ENCODE measurements at regions not wholly inside any gene's neighbourhood (a gene's known extent, or its start where the extent isn't known, plus 50 kb on each side); places are given as distances from the start of the nearest gene placed in this dataset.

DNA sequence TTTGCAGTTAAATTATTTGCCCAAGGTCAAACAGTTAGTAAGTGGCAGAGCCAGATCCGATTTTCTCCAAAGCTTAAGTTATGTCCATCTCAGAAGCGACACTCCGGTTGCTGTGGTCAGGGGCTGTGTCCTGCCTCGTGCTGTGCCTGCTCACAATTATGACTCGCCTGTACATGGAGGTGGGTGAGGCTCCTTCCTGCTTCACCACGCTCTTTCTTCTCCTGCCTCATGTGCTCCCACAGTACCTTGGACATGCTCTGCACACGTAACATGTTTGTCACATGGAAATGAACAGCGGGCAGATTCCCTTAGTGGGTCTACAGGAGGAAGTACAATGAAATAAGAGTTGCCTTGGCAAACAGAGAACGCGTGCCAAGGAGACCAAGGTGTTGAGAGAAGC, 62.2 kb upstream of the CCND2 start:
- Histone ChIP-seq H3K4me3 (no peak overlapping the region), H3K4me1 (no peaks in the 10 kb centered on the region), H3K9me3 (no peaks in the 10 kb centered on the region), H3K4me2 (no peak overlapping the region), H3K27ac (no peak overlapping the region)
- no peak for ATAC-seq
- no peak for FAIRE-seq
- WGBS (ENCODE audit: missing lambda C conversion rate), result 17% methylated on average over 10 of the region's 10 CpGs
- CTCF ChIA-PET, result no interaction called here
- no peak for DNase-seq (ENCODE audit: low read depth in 1 of 2, low spot score in 1 of 2)
- TF ChIP-seq RARB (CRISPR knock-in tag; IDR thresholded peaks at IDR 0.05), result no peak
- TF ChIP-seq, protein P1, sequence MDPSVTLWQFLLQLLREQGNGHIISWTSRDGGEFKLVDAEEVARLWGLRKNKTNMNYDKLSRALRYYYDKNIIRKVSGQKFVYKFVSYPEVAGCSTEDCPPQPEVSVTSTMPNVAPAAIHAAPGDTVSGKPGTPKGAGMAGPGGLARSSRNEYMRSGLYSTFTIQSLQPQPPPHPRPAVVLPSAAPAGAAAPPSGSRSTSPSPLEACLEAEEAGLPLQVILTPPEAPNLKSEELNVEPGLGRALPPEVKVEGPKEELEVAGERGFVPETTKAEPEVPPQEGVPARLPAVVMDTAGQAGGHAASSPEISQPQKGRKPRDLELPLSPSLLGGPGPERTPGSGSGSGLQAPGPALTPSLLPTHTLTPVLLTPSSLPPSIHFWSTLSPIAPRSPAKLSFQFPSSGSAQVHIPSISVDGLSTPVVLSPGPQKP (IDR thresholded peaks at IDR 0.05; ENCODE audit: low read depth, low read length), result no peak
- no peak for TF ChIP-seq RFX5 (IDR thresholded peaks at IDR 0.05)
- TF ChIP-seq HDAC2 (IDR thresholded peaks at IDR 0.05), result no peak
- POLR2A ChIA-PET, result no interaction called here

DNA sequence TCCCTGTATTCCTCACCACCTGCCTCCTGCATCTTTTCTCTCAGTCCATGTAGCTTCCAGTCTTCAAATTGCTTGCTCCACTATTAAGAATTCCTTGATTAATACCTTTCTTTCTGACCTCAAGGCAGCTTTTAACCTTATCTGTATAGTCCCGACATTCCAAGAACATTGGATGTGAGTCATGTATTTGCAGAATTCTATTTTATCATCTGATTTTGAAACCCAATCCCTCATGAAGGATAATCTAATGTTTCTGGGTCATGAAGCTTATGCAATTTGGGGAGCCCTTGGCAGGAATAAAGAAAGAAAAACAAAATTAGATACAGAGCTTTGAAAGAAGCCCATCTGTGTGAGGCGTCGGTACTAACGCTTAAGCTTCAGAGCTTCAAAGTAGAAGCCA, 63.4 kb upstream of the CCND2 start:
- no peak for ATAC-seq
- CTCF ChIA-PET, result interaction anchor here (0.6 to 1.5 kb wide), 2 partner anchors 102 to 460 kb away, joined by 3 read pairs; no protein-coding TSS in a partner anchor
- H3K27ac ChIP-seq, result no peak overlapping the region
- no peak overlapping the region for H3K4me3 ChIP-seq
- H3K9me3 ChIP-seq, result no peaks in the 10 kb centered on the region
- no peaks in the 10 kb centered on the region for H3K4me1 ChIP-seq
- POLR2A ChIA-PET, result no interaction called here
- FAIRE-seq, result no peak
- no peak for TF ChIP-seq HEYL (CRISPR knock-in tag; IDR thresholded peaks at IDR 0.05)
- no peak for TF ChIP-seq NR3C1 (IDR thresholded peaks at IDR 0.05)
- TF ChIP-seq, protein P2, sequence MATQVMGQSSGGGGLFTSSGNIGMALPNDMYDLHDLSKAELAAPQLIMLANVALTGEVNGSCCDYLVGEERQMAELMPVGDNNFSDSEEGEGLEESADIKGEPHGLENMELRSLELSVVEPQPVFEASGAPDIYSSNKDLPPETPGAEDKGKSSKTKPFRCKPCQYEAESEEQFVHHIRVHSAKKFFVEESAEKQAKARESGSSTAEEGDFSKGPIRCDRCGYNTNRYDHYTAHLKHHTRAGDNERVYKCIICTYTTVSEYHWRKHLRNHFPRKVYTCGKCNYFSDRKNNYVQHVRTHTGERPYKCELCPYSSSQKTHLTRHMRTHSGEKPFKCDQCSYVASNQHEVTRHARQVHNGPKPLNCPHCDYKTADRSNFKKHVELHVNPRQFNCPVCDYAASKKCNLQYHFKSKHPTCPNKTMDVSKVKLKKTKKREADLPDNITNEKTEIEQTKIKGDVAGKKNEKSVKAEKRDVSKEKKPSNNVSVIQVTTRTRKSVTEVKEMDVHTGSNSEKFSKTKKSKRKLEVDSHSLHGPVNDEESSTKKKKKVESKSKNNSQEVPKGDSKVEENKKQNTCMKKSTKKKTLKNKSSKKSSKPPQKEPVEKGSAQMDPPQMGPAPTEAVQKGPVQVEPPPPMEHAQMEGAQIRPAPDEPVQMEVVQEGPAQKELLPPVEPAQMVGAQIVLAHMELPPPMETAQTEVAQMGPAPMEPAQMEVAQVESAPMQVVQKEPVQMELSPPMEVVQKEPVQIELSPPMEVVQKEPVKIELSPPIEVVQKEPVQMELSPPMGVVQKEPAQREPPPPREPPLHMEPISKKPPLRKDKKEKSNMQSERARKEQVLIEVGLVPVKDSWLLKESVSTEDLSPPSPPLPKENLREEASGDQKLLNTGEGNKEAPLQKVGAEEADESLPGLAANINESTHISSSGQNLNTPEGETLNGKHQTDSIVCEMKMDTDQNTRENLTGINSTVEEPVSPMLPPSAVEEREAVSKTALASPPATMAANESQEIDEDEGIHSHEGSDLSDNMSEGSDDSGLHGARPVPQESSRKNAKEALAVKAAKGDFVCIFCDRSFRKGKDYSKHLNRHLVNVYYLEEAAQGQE (IDR thresholded peaks at IDR 0.05), result no peak
- no peak for TF ChIP-seq EHF (CRISPR knock-in tag; IDR thresholded peaks at IDR 0.05)
- TF ChIP-seq HOXB5 (CRISPR knock-in tag; IDR thresholded peaks at IDR 0.05), result no peak
- TF ChIP-seq RAD21 (conservative IDR thresholded peaks at IDR 0.05 in 1 of 2, IDR thresholded peaks at IDR 0.05 in 1 of 2), result no peak
- no peak for TF ChIP-seq POLR2AphosphoS2 (conservative IDR thresholded peaks at IDR 0.05; ENCODE audit: low read length)
- no peak for TF ChIP-seq FOXS1 (CRISPR knock-in tag; IDR thresholded peaks at IDR 0.05)
- TF ChIP-seq, protein P3, sequence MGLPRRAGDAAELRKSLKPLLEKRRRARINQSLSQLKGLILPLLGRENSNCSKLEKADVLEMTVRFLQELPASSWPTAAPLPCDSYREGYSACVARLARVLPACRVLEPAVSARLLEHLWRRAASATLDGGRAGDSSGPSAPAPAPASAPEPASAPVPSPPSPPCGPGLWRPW (IDR thresholded peaks at IDR 0.05), result no peak
- TF ChIP-seq POLR2A (IDR thresholded peaks at IDR 0.05; ENCODE audit: low read length), result no peak
- no peak for TF ChIP-seq HDAC2 (IDR thresholded peaks at IDR 0.05)
- TF ChIP-seq PHF8 (IDR thresholded peaks at IDR 0.05; ENCODE audit: borderline replicate concordance, low read depth), result no peak
- TF ChIP-seq, protein P4, sequence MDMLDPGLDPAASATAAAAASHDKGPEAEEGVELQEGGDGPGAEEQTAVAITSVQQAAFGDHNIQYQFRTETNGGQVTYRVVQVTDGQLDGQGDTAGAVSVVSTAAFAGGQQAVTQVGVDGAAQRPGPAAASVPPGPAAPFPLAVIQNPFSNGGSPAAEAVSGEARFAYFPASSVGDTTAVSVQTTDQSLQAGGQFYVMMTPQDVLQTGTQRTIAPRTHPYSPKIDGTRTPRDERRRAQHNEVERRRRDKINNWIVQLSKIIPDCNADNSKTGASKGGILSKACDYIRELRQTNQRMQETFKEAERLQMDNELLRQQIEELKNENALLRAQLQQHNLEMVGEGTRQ (IDR thresholded peaks at IDR 0.05), result no peak
- TF ChIP-seq ZC3H11A (IDR thresholded peaks at IDR 0.05), result no peak
- no peak for TF ChIP-seq KDM1A (IDR thresholded peaks at IDR 0.05; ENCODE audit: low read depth)
- H3K4me2 ChIP-seq, result no peak overlapping the region
- no peak for DNase-seq (ENCODE audit: low read depth in 1 of 2, low spot score in 1 of 2)
- WGBS (ENCODE audit: missing lambda C conversion rate), result 63% methylated on average over 4 of the region's 4 CpGs

DNA sequence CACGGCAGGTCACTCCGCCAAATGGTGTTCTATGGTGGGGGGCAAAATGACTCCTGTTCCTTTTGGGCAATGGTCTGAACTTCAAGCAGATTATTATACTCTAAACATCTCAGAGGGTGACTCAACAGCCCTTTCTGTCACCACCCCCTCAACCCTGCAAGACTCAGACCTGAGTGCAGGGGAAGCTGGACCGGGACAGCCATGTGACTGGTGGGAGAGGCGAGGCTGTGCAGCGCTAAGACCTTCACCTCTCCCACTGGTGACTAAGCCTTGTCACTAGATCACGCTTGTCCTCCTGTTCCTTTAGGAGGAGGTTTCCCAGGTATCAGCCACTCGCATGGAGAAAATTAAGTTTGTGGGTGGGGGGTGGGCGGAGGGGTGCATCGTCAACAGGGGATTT, 67.1 kb upstream of the CCND2 start:
- WGBS (ENCODE audit: missing lambda C conversion rate), result 14% methylated on average over 9 of the region's 9 CpGs
- no peak for TF ChIP-seq PHF8 (IDR thresholded peaks at IDR 0.05; ENCODE audit: borderline replicate concordance, low read depth)
- no peak for TF ChIP-seq EHF (CRISPR knock-in tag; IDR thresholded peaks at IDR 0.05)
- no peak for TF ChIP-seq GATA3 (IDR thresholded peaks at IDR 0.05; ENCODE audit: borderline replicate concordance)
- no peak for TF ChIP-seq RARB (CRISPR knock-in tag; IDR thresholded peaks at IDR 0.05)
- TF ChIP-seq CHD4 (IDR thresholded peaks at IDR 0.05; ENCODE audit: borderline replicate concordance), result no peak
- TF ChIP-seq, protein P5, sequence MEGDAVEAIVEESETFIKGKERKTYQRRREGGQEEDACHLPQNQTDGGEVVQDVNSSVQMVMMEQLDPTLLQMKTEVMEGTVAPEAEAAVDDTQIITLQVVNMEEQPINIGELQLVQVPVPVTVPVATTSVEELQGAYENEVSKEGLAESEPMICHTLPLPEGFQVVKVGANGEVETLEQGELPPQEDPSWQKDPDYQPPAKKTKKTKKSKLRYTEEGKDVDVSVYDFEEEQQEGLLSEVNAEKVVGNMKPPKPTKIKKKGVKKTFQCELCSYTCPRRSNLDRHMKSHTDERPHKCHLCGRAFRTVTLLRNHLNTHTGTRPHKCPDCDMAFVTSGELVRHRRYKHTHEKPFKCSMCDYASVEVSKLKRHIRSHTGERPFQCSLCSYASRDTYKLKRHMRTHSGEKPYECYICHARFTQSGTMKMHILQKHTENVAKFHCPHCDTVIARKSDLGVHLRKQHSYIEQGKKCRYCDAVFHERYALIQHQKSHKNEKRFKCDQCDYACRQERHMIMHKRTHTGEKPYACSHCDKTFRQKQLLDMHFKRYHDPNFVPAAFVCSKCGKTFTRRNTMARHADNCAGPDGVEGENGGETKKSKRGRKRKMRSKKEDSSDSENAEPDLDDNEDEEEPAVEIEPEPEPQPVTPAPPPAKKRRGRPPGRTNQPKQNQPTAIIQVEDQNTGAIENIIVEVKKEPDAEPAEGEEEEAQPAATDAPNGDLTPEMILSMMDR (IDR thresholded peaks at IDR 0.05), result no peak
- TF ChIP-seq FOSB (CRISPR knock-in tag; IDR thresholded peaks at IDR 0.05), result no peak
- TF ChIP-seq ZFP36 (IDR thresholded peaks at IDR 0.05; ENCODE audit: borderline replicate concordance, partially characterized antibody), result no peak
- TF ChIP-seq SMC3 (IDR thresholded peaks at IDR 0.05), result no peak
- no peak for FAIRE-seq
- Histone ChIP-seq H3K4me3 (no peak overlapping the region), H3K9me3 (no peaks in the 10 kb centered on the region), H3K27ac (no peak overlapping the region), H3K4me2 (no peak overlapping the region), H3K4me1 (no peaks in the 10 kb centered on the region)
- POLR2A ChIA-PET, result no interaction called here
- ATAC-seq, result no peak
- no peak for DNase-seq (ENCODE audit: low read depth in 1 of 2, low spot score in 1 of 2)
- CTCF ChIA-PET, result interaction anchor here (0.7 kb wide), 1 partner anchor 320 kb away, joined by 3 read pairs; no protein-coding TSS in a partner anchor
